Fibroblast of villous mesenchyme (primary cell): ENCODE measurements at regions not wholly inside any gene's neighbourhood (a gene's known extent, or its start where the extent isn't known, plus 50 kb on each side); places are given as distances from the start of the nearest gene placed in this dataset.

ENCODE experiments used
- DNase-seq: peaks from one replicate; pipeline ENCODE4 v3.0.0-alpha.2; 2010; ENCODE audit warnings: low read depth
- H3K4me3 ChIP-seq: 2 replicates; pipeline ENCODE4 v1.5.1; 2011; ENCODE audit warnings: low read depth, mild to moderate bottlenecking, low read length
- TF ChIP-seq, protein P1 (sequence below): IDR thresholded peaks from 2 replicates; pipeline ENCODE4 v1.5.1; 2012; ENCODE audit warnings: low read depth, mild to moderate bottlenecking, low read length; ENCODE audit not compliant: insufficient read depth

DNA sequence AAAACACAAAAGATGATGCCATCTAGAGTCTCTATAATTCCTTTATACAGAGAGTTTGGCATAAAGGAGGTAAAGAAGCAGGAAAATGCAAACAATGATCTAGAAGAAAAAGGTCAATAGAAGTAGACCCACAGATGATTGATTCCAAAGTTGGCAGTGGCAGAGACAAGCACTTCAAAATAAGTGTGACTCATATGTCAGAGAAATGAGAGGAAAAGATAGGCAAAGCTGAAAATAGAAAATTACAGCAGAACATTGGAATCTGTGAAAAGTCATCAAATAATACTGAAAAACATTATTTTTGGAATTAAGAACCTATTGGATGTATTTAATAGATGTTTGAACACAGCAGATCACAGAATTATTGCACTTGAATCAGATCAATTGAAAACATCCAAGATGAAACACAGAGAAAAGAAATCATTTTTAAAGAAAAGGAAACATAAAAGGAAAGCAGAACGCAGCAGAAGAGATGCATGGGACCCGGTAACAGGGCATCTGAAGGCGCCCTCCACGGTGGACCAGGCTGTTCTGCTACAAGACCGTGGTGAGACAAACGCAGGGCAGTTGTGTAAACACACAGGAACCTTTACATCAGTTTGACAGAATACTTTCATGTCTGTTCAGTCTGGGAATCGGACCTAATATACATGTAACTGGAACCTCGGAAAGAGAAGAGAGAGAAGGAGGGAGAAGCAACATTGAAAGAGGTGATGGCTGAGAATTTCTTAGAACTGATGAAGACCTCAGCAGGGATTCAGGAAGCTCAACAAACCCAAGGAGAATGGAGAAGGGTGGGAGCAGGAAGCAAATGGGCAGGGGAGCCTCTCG, 74.6 kb upstream of the GPC1 start:
- no peak overlapping the region for H3K4me3 ChIP-seq
- no peak for DNase-seq
- TF ChIP-seq, protein P1, sequence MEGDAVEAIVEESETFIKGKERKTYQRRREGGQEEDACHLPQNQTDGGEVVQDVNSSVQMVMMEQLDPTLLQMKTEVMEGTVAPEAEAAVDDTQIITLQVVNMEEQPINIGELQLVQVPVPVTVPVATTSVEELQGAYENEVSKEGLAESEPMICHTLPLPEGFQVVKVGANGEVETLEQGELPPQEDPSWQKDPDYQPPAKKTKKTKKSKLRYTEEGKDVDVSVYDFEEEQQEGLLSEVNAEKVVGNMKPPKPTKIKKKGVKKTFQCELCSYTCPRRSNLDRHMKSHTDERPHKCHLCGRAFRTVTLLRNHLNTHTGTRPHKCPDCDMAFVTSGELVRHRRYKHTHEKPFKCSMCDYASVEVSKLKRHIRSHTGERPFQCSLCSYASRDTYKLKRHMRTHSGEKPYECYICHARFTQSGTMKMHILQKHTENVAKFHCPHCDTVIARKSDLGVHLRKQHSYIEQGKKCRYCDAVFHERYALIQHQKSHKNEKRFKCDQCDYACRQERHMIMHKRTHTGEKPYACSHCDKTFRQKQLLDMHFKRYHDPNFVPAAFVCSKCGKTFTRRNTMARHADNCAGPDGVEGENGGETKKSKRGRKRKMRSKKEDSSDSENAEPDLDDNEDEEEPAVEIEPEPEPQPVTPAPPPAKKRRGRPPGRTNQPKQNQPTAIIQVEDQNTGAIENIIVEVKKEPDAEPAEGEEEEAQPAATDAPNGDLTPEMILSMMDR, result no peak

DNA sequence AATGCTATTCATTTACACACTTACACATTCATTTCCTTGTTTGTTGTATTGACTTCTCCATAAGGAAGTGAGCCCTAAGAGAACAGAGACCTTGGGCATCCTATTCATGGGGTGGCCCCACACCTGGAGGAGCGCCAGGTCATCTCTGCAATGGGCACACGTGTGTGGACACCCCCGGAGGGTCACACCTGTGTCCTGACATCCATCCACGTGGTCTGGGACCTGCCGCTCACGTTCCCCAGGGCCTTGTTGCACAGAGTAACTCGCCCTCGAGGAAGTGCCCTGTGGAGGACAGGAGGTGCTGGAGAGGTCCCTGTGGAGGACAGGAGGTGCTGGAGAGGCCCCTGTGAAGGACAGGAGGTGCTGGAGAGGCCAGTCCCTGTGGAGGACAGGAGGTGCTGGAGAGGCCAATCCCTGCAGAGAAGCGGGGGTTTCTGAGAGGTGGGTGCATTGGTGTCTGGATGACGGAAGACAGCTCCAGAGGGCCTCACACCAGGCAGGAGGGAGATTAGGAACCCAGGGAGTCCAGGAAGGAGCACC, 73.2 kb upstream of the GPC1 start:
- no peak for DNase-seq
- H3K4me3 ChIP-seq, result no peak overlapping the region
- TF ChIP-seq, protein P1, result no peak

DNA sequence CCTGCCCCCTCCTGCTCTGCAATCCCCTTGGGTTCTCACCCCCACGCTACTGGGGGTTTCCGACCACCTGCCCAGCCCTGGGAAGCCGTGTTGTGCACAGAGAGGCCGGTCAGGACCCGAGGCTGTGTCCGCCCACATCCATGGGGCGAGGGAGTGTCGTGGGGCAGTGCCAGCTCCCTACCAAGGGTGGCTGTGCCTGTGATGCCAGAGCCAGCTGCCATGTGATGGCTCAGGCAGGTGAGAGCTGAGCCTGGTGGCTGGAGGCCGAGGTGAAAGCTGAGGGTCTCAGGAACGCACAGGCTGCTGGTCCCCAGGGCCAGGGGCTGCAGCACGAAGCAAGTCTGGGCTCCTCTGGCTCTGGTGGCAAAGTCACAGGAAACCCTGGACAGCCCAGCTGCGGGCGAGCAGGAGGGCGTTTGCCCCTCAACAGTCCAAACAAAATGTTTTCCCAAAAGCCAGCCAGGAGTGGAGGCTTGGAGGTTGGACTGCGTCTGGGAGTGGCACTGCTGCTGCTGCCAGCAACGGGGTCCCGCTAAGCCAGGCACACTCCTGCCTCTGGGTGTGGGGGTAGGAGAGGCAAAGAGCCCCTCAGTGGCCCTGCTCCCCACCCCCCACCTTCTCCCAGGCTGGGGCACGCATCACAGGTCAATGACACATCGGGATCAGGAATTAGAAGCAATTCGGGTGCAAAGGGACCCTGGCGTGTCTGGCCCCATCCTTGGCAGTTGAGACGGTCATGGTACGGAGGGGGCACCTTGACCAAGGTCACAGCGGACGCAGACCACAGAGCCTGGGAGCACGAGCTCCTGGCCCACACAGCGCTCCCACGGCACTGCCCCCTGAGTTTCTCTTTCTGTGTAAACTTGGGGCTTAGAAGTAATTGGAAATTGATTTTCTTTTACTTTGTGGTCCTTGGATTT, 72.4 kb upstream of the GPC1 start:
- TF ChIP-seq, protein P1, result no peak
- DNase-seq, result no peak
- no peak overlapping the region for H3K4me3 ChIP-seq

DNA sequence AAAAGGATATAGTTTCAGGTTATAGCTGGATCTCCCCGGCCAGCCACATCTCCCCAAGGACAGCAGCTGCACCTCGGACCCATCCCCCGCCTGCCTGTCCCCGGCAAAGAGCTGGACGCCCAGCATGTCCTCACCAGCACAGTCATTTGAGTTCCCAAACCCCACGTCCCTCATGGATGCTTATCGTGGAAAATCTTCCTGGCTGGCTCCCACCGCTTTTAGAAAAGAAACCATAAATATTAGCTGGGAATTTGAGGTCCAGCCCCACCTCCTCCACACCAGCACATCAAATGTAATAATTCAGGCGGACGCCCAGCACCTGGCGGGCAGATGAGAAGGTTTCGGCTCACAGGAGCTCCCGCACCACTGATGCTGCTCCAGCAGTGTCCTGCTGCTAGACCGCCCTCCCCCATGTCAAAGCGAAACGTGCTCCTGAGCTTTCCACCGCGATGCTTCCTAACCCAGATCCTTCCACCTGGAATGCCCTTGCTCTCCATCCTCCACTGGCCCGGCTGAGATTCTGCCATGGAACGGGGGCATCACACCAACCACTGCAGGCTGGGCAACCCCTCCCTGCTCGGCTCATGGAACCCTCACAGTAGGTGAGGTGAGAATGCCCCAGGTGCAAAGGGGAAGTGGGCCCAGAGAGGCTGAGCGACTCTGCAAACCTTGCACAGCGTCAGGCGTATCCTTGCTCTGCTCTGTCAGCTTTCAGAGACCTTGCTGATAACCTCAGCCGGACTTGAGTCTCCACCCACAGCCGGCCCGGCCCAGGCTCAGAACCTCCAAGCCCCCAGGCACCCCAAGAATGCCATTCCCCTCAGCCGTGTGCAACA, 71.5 kb upstream of the GPC1 start:
- DNase-seq, result no peak
- no peak overlapping the region for H3K4me3 ChIP-seq

DNA sequence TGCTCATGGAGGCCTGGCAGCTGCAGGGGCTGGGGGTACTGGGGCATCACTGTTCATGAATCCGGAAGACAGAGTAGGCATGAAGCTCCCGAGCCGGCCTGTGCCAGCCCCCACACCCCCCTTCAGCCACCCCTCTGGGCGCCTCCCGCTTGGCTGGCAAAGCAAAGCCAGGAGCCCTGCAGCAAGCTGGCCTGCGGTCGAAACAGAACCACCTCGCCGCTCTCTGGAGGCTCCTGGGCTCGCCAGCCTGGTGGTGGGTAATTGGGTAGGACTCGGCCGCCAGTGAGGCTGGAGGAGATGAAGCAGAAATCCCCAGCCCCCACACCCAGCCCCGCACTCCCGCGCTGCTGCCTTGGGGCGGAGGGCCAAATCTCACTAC, 70.9 kb upstream of the GPC1 start:
- TF ChIP-seq, protein P1, result no peak
- no peak for DNase-seq
- H3K4me3 ChIP-seq, result no peak overlapping the region

More for the DNA sequence above, 71.5 kb upstream of the GPC1 start:
- TF ChIP-seq, protein P1, result no peak
